ENCODE measurements at regions not wholly inside any gene's neighbourhood (a gene's known extent, or its start where the extent isn't known, plus 50 kb on each side); places are given as distances from the start of the nearest gene placed in this dataset.

DNA sequence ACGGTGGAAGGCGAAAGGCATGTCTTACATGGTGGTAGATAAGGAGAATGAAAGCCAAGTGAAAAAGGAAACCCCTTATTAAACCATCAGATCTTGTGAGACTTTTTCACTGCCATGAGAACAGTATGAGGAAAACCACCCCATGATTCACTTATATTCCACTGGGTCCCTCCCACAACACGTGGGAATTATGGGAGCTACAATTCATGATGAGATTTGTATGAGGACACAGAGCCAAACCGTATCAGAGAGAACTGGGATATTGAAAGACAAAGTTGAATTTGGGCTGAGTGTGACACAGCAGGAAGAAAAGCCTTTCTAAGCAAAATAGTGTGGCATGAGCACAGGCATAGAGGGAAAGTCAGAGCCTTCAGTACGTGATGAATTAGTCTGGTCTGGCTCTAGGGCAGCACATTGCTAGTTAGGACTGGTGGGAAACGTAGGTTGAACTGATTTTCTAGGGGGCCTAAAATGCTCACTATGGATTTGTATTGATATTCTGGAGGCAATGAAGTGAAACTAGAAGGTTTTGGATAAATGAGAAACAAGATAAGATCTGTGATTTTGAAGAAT, 84.8 kb upstream of the RND3 start:
- TF ChIP-seq, protein P1, sequence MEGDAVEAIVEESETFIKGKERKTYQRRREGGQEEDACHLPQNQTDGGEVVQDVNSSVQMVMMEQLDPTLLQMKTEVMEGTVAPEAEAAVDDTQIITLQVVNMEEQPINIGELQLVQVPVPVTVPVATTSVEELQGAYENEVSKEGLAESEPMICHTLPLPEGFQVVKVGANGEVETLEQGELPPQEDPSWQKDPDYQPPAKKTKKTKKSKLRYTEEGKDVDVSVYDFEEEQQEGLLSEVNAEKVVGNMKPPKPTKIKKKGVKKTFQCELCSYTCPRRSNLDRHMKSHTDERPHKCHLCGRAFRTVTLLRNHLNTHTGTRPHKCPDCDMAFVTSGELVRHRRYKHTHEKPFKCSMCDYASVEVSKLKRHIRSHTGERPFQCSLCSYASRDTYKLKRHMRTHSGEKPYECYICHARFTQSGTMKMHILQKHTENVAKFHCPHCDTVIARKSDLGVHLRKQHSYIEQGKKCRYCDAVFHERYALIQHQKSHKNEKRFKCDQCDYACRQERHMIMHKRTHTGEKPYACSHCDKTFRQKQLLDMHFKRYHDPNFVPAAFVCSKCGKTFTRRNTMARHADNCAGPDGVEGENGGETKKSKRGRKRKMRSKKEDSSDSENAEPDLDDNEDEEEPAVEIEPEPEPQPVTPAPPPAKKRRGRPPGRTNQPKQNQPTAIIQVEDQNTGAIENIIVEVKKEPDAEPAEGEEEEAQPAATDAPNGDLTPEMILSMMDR (conservative IDR thresholded peaks at IDR 0.05; ENCODE audit: low read depth, low read length), result no peak
- TF ChIP-seq EZH2phosphoT487 (IDR thresholded peaks at IDR 0.05; ENCODE audit: borderline replicate concordance, low read length), result no peak
- TF ChIP-seq EZH2 (IDR thresholded peaks at IDR 0.05; ENCODE audit: low read length, unreplicated experiment), result no peak

Measured in PC-3 (cell line).